Heart right ventricle (tissue), 16 donors: ENCODE measurements at regions not wholly inside any gene's neighbourhood (a gene's known extent, or its start where the extent isn't known, plus 50 kb on each side); places are given as distances from the start of the nearest gene placed in this dataset.
"Not testable (repeated sequence)": the region's sequence is repeated elsewhere in the genome, so short reads cannot be mapped to it uniquely, and the experiment has no call there.

ENCODE experiments used
- ATAC-seq, 8 donors: fragments of 200-7000 bp; cut with Tn5 transposase; one replicate each; pipeline ENCODE4 v1.9.1; 2020; ENCODE audit warnings: mild to moderate bottlenecking in 8 of 8, moderate library complexity in 8 of 8, moderate number of reproducible peaks in 1 of 8
- DNase-seq, 2 donors: peaks; one replicate each; pipeline ENCODE4 v3.0.0-alpha.2; 2020
- H3K27ac ChIP-seq, 10 donors: fragments of 200-600 bp; sonication (generic) in 2 of 10; one replicate each; pipeline versions ENCODE4 v1.5.0 to v1.8.0; 2020 to 2022; ENCODE audit warnings: mild to moderate bottlenecking in 3 of 10
- H3K27me3 ChIP-seq, 7 donors: fragments of 200-600 bp; one replicate each; pipeline ENCODE4 v1.8.0; 2021 to 2022; ENCODE audit warnings: mild to moderate bottlenecking in 2 of 7
- H3K36me3 ChIP-seq, 9 donors: fragments of 200-600 bp; sonication (generic) in 1 of 9; one replicate each; pipeline versions ENCODE4 v1.5.0 to v1.8.0; 2020 to 2022; ENCODE audit warnings: mild to moderate bottlenecking in 2 of 9
- H3K4me1 ChIP-seq, 9 donors: fragments of 200-600 bp; sonication (generic) in 1 of 9; one replicate each; pipeline versions ENCODE4 v1.5.0 to v1.8.0; 2020 to 2022; ENCODE audit warnings: mild to moderate bottlenecking in 4 of 9
- H3K4me3 ChIP-seq, 10 donors: fragments of 200-600 bp; sonication (generic) in 2 of 10; one replicate each; pipeline versions ENCODE4 v1.5.0 to v1.8.0; 2020 to 2022; ENCODE audit warnings: mild to moderate bottlenecking in 7 of 10, moderate library complexity in 2 of 10
- H3K9me3 ChIP-seq, 11 donors: fragments of 200-600 bp in 10 of 11; sonication (generic) in 2 of 11; one replicate each; pipeline versions ENCODE4 v1.5.0 to v1.8.0; 2013 to 2022; ENCODE audit warnings: mild to moderate bottlenecking in 2 of 11, control low read depth in 1 of 11, moderate library complexity in 1 of 11
- WGBS, 2 donors: extraction: QIAGEN DNeasy Blood & Tissue Kit; methylation state at CpG; one replicate each; pipeline ENCODE4 v1.1.7; 2013; ENCODE audit warnings: inconsistent platforms in 1 of 2; 5-methylcytosine and 5-hydroxymethylcytosine counted together
- intact Hi-C, 10 donors: fragments of 100-400 bp; cut with DNase I; formaldehyde crosslinking; loops; one replicate each; pipeline versions ENCODE4 v1.11.1 to v1.14.2; 2022
- TF ChIP-seq, protein P1 (sequence below), 9 donors: fragments of 200-600 bp; sonication (generic) in 2 of 9; IDR thresholded peaks; one replicate each; pipeline versions ENCODE4 v1.5.0 to v1.8.0; 2021 to 2022; ENCODE audit warnings: antibody characterized with exemption in 9 of 9, mild to moderate bottlenecking in 5 of 9, moderate library complexity in 1 of 9
- donor health status: Arrhythmogenic right ventricular cardiomyopathy.
- donor health status: ischemic (EF 13 %, LVEDD 7.1; RV severe dilation, severe dysfunction).
- donor health status: healthy with polysubstance abuse.
- donor health status: DM: no; HTN: yes; CAD: no.
- donor health status: DM: no; HTN: no; CAD: no.
- donor health status: ischemic (EF 25% LVEDD 6.9; RV normal size, moderate dysfunction).
- donor health status: ischemic (EF 25% LVEDD 5.7; RV mildly dilated, moderate dysfunction).
- donor health status: healthy.
- donor health status: DM: yes; HTN: yes; CAD: no.
- donor health status: Ischemic cardiomyopathy.
- donor health status: ischemic (EF 35%, LVEDD 5.7; RV mildly dilated, moderate dysfunction).
- donor health status: nonischemic (EF 11% LVEDD 7.7; RV severe dilation, severe dysfunction).
- donor health status: DM: yes; HTN: yes; CAD: no.
- donor health status: PGD.
- donor health status: ischemic (EF 29% LVEDD 5.4; RV normal size, mild dysfunction).
- donor health status: nonischemic (EF 23%, LVEDD 6.1; RV moderate dilation, normal function).

DNA sequence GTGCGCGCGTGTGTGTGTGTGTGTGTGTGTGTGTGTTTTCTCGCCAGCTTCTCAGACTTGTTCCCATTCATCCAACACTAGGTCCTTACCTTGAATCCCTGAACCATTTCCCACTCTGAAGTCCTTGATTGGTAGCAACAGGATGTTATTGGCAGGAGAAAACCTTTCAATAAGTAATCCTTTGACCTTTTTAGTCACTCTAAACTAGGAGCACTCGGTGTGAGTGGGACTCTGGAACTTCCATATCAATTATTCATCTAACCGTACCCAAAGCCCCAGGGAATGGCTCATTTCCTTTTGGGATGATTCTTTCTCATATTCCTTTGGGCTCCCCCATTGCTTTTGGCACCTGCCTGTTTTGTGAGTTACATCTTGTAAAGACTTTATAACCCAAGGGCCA is 140.2 kb upstream of the SPRED1 start:
- DNase-seq (no peak), ATAC-seq (no peak)
- Histone ChIP-seq H3K27ac (no peak overlapping the region), H3K4me1 (no peaks in the 10 kb centered on the region), H3K9me3 (no peaks in the 10 kb centered on the region), H3K36me3 (no peaks in the 10 kb centered on the region), H3K27me3 (no peaks in the 10 kb centered on the region), H3K4me3 (no peak overlapping the region)
- WGBS, 2 donors: 87 to 94% methylated on average over 6 of the region's 6 CpGs
- TF ChIP-seq, protein P1, sequence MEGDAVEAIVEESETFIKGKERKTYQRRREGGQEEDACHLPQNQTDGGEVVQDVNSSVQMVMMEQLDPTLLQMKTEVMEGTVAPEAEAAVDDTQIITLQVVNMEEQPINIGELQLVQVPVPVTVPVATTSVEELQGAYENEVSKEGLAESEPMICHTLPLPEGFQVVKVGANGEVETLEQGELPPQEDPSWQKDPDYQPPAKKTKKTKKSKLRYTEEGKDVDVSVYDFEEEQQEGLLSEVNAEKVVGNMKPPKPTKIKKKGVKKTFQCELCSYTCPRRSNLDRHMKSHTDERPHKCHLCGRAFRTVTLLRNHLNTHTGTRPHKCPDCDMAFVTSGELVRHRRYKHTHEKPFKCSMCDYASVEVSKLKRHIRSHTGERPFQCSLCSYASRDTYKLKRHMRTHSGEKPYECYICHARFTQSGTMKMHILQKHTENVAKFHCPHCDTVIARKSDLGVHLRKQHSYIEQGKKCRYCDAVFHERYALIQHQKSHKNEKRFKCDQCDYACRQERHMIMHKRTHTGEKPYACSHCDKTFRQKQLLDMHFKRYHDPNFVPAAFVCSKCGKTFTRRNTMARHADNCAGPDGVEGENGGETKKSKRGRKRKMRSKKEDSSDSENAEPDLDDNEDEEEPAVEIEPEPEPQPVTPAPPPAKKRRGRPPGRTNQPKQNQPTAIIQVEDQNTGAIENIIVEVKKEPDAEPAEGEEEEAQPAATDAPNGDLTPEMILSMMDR (IDR thresholded peaks at IDR 0.05): no peak
- intact Hi-C loops: no loop called here

DNA sequence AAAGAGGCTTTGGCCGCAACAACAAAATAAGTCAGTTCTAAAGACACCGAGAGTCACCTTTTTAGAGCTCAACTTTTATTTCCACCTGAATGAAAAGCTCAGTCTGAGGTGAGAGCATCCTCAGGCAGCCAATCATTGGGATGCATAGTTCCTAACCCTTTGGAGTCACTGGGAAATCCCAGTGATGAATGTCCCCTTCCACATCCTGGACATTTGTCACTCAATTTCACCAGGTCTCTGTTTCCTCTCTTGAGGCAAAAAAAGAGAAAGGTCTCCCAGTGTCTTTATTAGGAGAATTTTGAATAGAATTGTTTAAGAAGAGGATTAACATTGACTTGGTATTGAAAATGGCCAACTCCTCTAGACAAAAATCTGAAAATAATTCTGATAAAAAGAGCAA is 137.5 kb upstream of the SPRED1 start:
- Histone ChIP-seq H3K36me3 (no peaks in the 10 kb centered on the region), H3K4me1 (peaks cover 0 to under 1% (median 0%) of the 10 kb centered on the region in 9 donors)

DNA sequence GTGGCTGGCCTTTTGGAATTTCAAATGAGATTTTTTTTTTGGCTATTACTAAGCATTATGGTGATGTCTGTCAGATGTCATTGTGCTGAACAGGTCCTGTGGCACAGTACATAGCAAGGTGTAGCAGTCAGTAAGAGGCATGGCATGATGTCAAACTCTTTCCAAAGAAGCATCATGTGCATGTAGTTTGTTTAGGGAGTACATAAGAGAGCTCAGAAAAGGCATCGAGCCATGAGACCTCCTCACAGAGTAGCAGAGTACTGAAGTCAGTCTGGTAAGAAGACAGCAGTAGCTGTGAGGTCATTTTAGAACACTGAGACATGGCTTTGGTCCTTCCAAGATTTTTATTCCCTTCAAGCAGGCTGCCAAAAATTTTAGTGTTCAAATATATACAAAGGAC is 134.9 kb upstream of the SPRED1 start:
- Histone ChIP-seq H3K27ac (no peak overlapping the region), H3K9me3 (peaks cover 0 to 11% (median 0%) of the 10 kb centered on the region in 11 donors), H3K4me3 (no peak overlapping the region), H3K4me1 (peaks cover 0 to 6% (median 0%) of the 10 kb centered on the region in 9 donors), H3K36me3 (no peaks in the 10 kb centered on the region), H3K27me3 (no peaks in the 10 kb centered on the region)
- 69 to 83% methylated on average over 1 of the region's 1 CpG for WGBS, 2 donors
- TF ChIP-seq, protein P1 (IDR thresholded peaks at IDR 0.05): no peak
- intact Hi-C loops: no loop called here
- DNase-seq (no peak), ATAC-seq (no peak)

More for the DNA sequence above, 137.5 kb upstream of the SPRED1 start:
- 98 to 100% methylated on average over 2 of the region's 2 CpGs for WGBS, 2 donors
- ATAC-seq (no peak), DNase-seq (no peak)
- H3K27ac ChIP-seq: no peak overlapping the region
- no peak overlapping the region for H3K4me3 ChIP-seq
- no peaks in the 10 kb centered on the region for H3K27me3 ChIP-seq
- intact Hi-C loops: no loop called here
- TF ChIP-seq, protein P1 (IDR thresholded peaks at IDR 0.05): no peak
- no peaks in the 10 kb centered on the region for H3K9me3 ChIP-seq

DNA sequence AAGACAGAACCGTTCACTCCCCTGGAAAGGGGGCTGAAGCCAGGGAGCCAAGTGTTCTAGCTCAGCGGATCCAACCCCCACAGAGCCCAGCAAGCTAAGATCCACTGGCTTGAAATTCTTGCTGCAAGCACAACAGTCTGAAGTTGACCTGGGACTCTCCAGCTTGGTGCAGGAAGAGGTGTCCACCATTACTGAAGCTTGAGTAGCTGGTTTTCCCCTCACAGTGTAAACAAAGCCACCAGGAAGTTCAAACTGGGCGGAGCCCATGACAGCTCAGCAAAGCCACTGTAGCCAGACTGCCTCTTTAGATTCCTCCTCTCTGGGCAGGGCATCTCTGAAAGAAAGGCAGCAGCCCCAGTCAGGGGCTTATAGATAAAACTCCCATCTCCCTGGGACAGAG is 132.8 kb upstream of the SPRED1 start:
- H3K4me1 ChIP-seq, H3K27me3 ChIP-seq, H3K36me3 ChIP-seq, DNase-seq, ATAC-seq, H3K4me3 ChIP-seq: not testable (repeated sequence)
- 90 to 95% methylated on average over 3 of the region's 3 CpGs for WGBS, 2 donors
- Histone ChIP-seq H3K27ac (peak overlapping the region in 1 of 10 donors; percentile 21), H3K9me3 (peaks cover 0 to 19% (median 0%) of the 10 kb centered on the region in 11 donors)
- intact Hi-C loops: loop anchor here in 1 of 10 donors (10.0 kb wide), 1 partner anchor 45 kb away; no protein-coding TSS in a partner anchor

DNA sequence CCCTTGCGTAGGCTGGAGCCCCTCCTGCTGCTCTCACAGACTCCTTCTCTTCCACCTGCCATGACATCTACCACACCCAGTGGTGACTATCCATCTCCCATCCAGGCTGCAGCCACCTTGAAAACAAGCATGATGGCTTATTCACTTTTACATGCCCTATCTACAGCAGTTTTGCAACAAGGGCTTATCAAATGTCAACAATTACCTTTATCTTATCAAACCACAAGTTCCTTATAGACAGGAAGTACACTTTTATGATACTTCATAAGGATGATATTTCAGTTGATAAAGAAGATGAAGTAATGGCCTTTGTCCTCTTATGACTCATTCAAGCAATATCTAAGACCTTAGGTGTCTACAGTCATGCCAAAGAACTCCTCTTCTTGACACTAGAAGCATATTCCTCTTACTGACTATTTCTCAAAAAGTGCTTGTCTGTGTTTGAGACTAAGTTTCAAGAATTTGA is 125.3 kb upstream of the SPRED1 start:
- TF ChIP-seq, protein P1 (IDR thresholded peaks at IDR 0.05): no peak
- Histone ChIP-seq H3K36me3 (no peaks in the 10 kb centered on the region), H3K27ac (peak overlapping the region in 4 of 10 donors; percentile 10 to 90 (median 86)), H3K4me3 (no peak overlapping the region), H3K9me3 (peaks cover 0 to 10% (median 0%) of the 10 kb centered on the region in 11 donors), H3K4me1 (peaks cover 0 to 58% (median 30%) of the 10 kb centered on the region in 9 donors), H3K27me3 (no peaks in the 10 kb centered on the region)
- DNase-seq (no peak), ATAC-seq (no peak)
- intact Hi-C loops: loop anchor here in 1 of 10 donors (10.0 kb wide), 1 partner anchor 53 kb away; no protein-coding TSS in a partner anchor
- 97 to 100% methylated on average over 1 of the region's 1 CpG for WGBS, 2 donors
